Hepatocyte (in vitro differentiated cells): ENCODE measurements at regions not wholly inside any gene's neighbourhood (a gene's known extent, or its start where the extent isn't known, plus 50 kb on each side); places are given as distances from the start of the nearest gene placed in this dataset.

Experiments used
- DNase-seq: peaks from one replicate; pipeline ENCODE4 v3.0.0-alpha.2; 2016; ENCODE audit warnings: low spot score
- H2AFZ ChIP-seq: fragments of 200-600 bp; sonication (generic); 2 replicates; pipeline ENCODE4 v1.6.0; 2016; ENCODE audit warnings: antibody characterized with exemption, mild to moderate bottlenecking
- H3K27ac ChIP-seq: fragments of 200-600 bp; sonication (generic); 2 replicates; pipeline ENCODE4 v1.5.1; 2016; ENCODE audit warnings: mild to moderate bottlenecking
- H3K27me3 ChIP-seq: fragments of 200-600 bp; sonication (generic); 2 replicates; pipeline ENCODE4 v1.6.1; 2016
- H3K36me3 ChIP-seq: fragments of 200-600 bp; sonication (generic); replicated peaks from 2 replicates; pipeline ENCODE4 v1.5.1; 2016; ENCODE audit warnings: low read depth; ENCODE audit not compliant: insufficient read depth
- H3K4me1 ChIP-seq: fragments of 200-600 bp; sonication (generic); 2 replicates; pipeline ENCODE4 v1.5.1; 2016; ENCODE audit warnings: mild to moderate bottlenecking, moderate library complexity; ENCODE audit not compliant: insufficient read depth
- H3K4me2 ChIP-seq: fragments of 200-600 bp; sonication (generic); 2 replicates; pipeline ENCODE4 v1.6.0; 2016
- H3K4me3 ChIP-seq: fragments of 200-600 bp; sonication (generic); 2 replicates; pipeline ENCODE4 v1.5.1; 2016; ENCODE audit warnings: mild to moderate bottlenecking
- H3K79me2 ChIP-seq: fragments of 200-600 bp; sonication (generic); 2 replicates; pipeline ENCODE4 v1.6.0; 2017; ENCODE audit warnings: mild to moderate bottlenecking
- H3K9me2 ChIP-seq: fragments of 200-600 bp; sonication (generic); replicated peaks from 2 replicates; pipeline ENCODE4 v1.6.0; 2017; ENCODE audit warnings: mild to moderate bottlenecking; ENCODE audit not compliant: insufficient read depth
- H3K9me3 ChIP-seq: fragments of 200-600 bp; sonication (generic); 2 replicates; pipeline ENCODE4 v1.5.1; 2016; ENCODE audit warnings: low read depth, mild to moderate bottlenecking
- H4K20me1 ChIP-seq: fragments of 200-600 bp; sonication (generic); 2 replicates; pipeline ENCODE4 v1.6.0; 2016; ENCODE audit warnings: mild to moderate bottlenecking; ENCODE audit not compliant: insufficient read depth, poor library complexity, severe bottlenecking
- CTCF ChIP-seq: fragments of 200-600 bp; sonication (generic); IDR thresholded peaks from 2 replicates; pipeline ENCODE4 v1.5.1; 2016; ENCODE audit warnings: antibody characterized with exemption, mild to moderate bottlenecking; ENCODE audit not compliant: poor library complexity
- EZH2 ChIP-seq: fragments of 200-600 bp; sonication (generic); IDR thresholded peaks from 2 replicates; pipeline ENCODE4 v1.6.1; 2016; ENCODE audit warnings: antibody characterized with exemption, mild to moderate bottlenecking, borderline replicate concordance
- EZH2phosphoT487 ChIP-seq: fragments of 200-600 bp; sonication (generic); IDR thresholded peaks from one replicate; pipeline ENCODE4 v1.6.1; 2018; ENCODE audit warnings: antibody characterized with exemption, mild to moderate bottlenecking, low read depth, moderate library complexity; ENCODE audit not compliant: unreplicated experiment, severe bottlenecking
- WGBS: methylation state at CpG from one replicate; pipeline ENCODE4 v1.1.6; 2016; ENCODE audit warnings: low lambda C conversion rate; ENCODE audit errors: missing lambda C conversion rate; 5-methylcytosine and 5-hydroxymethylcytosine counted together

GRCh38 chr10:78779339-78779955 is 289.3 kb upstream of the ZMIZ1 start:
- H3K9me2 ChIP-seq, result no peaks in the 10 kb centered on the region
- TF ChIP-seq CTCF (no peak), EZH2 (no peak), EZH2phosphoT487 (no peak)
- no peaks in the 10 kb centered on the region for H3K9me3 ChIP-seq
- no peak overlapping the region for H3K27ac ChIP-seq
- no peak for DNase-seq
- H3K4me3 ChIP-seq, result no peak overlapping the region
- H3K36me3 ChIP-seq, result no peaks in the 10 kb centered on the region
- H4K20me1 ChIP-seq, result no peaks in the 10 kb centered on the region
- H3K4me2 ChIP-seq, result no peak overlapping the region
- peaks cover 33% of the 10 kb centered on the region for H3K4me1 ChIP-seq
- WGBS, result 71% methylated on average over 4 of the region's 4 CpGs
- H3K79me2 ChIP-seq, result no peaks in the 10 kb centered on the region
- no peaks in the 10 kb centered on the region for H3K27me3 ChIP-seq
- H2AFZ ChIP-seq, result no peak overlapping the region

GRCh38 chr10:78780551-78780961 is 288.2 kb upstream of the ZMIZ1 start:
- Histone ChIP-seq H3K9me2 (no peaks in the 10 kb centered on the region), H3K4me1 (peaks cover 25% of the 10 kb centered on the region), H4K20me1 (no peaks in the 10 kb centered on the region), H3K27me3 (no peaks in the 10 kb centered on the region), H3K36me3 (no peaks in the 10 kb centered on the region), H3K9me3 (no peaks in the 10 kb centered on the region), H3K27ac (no peak overlapping the region), H2AFZ (no peak overlapping the region), H3K4me2 (no peak overlapping the region), H3K4me3 (no peak overlapping the region), H3K79me2 (no peaks in the 10 kb centered on the region)
- DNase-seq, result no peak
- 98% methylated on average over 8 of the region's 8 CpGs for WGBS
- no peak for TF ChIP-seq EZH2phosphoT487
- no peak for TF ChIP-seq CTCF
- TF ChIP-seq EZH2, result no peak

- Histone ChIP-seq H4K20me1 (no peaks in the 10 kb centered on the region), H3K27ac (no peak overlapping the region)
Observed at GRCh38 chr10:78781251-78781913, 287.4 kb upstream of the ZMIZ1 start.

More at GRCh38 chr10:78781251-78781913, 287.4 kb upstream of the ZMIZ1 start:
- H3K4me3 ChIP-seq, result no peak overlapping the region
- H3K36me3 ChIP-seq, result no peaks in the 10 kb centered on the region
- no peaks in the 10 kb centered on the region for H3K9me3 ChIP-seq
- TF ChIP-seq EZH2 (no peak), CTCF (no peak), EZH2phosphoT487 (no peak)
- no peak overlapping the region for H3K4me2 ChIP-seq
- no peaks in the 10 kb centered on the region for H3K9me2 ChIP-seq
- H3K27me3 ChIP-seq, result no peaks in the 10 kb centered on the region
- H3K79me2 ChIP-seq, result no peaks in the 10 kb centered on the region
- WGBS, result 93% methylated on average over 10 of the region's 10 CpGs
- no peak overlapping the region for H2AFZ ChIP-seq
- H3K4me1 ChIP-seq, result peaks cover 17% of the 10 kb centered on the region
- DNase-seq, result no peak
